ENCODE measurements at regions not wholly inside any gene's neighbourhood (a gene's known extent, or its start where the extent isn't known, plus 50 kb on each side); places are given as distances from the start of the nearest gene placed in this dataset.

- ATAC-seq (no peak), DNase-seq (no peak)
- no peaks in the 10 kb centered on the region for H3K27me3 ChIP-seq
- WGBS, 2 donors = 56 to 62% methylated on average over 4 of the region's 4 CpGs
- intact Hi-C loops (cut with DNase I) = no loop called here
- H3K9me3 ChIP-seq = no peaks in the 10 kb centered on the region
- no peaks in the 10 kb centered on the region for H3K4me1 ChIP-seq
- no peaks in the 10 kb centered on the region for H3K36me3 ChIP-seq (replicated peaks in 1 of 2; ENCODE audit: insufficient read depth in 1 of 2, low read depth in 2 of 2)
- TF ChIP-seq CTCF (IDR thresholded peaks at IDR 0.05) = no peak
- TF ChIP-seq POLR2A (IDR thresholded peaks at IDR 0.05) = no peak
- H3K27ac ChIP-seq = no peak overlapping the region
- no peak overlapping the region for H3K4me3 ChIP-seq
Observed at GRCh38 chr9:80040457-80040856, 468.7 kb downstream of the TLE4 start.

DNA sequence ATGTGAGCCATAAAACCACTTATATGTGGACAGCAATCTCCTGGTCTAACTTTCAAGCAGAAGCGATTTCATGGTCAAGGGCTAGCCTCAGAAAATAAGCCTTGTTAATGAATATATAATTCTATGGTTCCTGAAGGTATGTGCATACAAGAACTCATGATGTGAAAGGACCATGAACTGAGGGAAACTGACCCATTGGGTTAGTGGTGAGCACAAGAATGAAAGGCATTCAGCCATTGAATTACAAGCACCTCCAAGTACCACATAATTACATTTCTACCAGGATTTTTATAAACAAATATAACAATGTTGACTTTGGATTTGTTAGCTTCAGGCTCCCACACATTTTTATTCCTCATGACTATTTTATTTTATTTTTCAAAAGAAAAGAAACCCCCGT is 459.0 kb downstream of the TLE4 start:
- no peaks in the 10 kb centered on the region for H3K4me1 ChIP-seq
- intact Hi-C loops (cut with DNase I) = no loop called here
- WGBS, 2 donors = 63 to 66% methylated on average over 2 of the region's 2 CpGs
- H3K27ac ChIP-seq = no peak overlapping the region
- no peak overlapping the region for H3K4me3 ChIP-seq
- H3K36me3 ChIP-seq (replicated peaks in 1 of 2; ENCODE audit: insufficient read depth in 1 of 2, low read depth in 2 of 2) = no peaks in the 10 kb centered on the region
- no peaks in the 10 kb centered on the region for H3K27me3 ChIP-seq
- ATAC-seq (no peak), DNase-seq (no peak)
- TF ChIP-seq POLR2A (IDR thresholded peaks at IDR 0.05) (no peak), CTCF (IDR thresholded peaks at IDR 0.05) (no peak)
- H3K9me3 ChIP-seq = no peaks in the 10 kb centered on the region

GRCh38 chr9:80028501-80028900 is 456.7 kb downstream of the TLE4 start:
- intact Hi-C loops (cut with DNase I) = no loop called here
- 57 to 60% methylated on average over 2 of the region's 2 CpGs for whole genome bisulfite sequencing, 2 donors
- Histone ChIP-seq H3K36me3 (replicated peaks in 1 of 2; ENCODE audit: insufficient read depth in 1 of 2, low read depth in 2 of 2) (no peaks in the 10 kb centered on the region), H3K27ac (no peak overlapping the region), H3K27me3 (no peaks in the 10 kb centered on the region), H3K4me3 (no peak overlapping the region), H3K4me1 (no peaks in the 10 kb centered on the region), H3K9me3 (no peaks in the 10 kb centered on the region)
- no peak for ATAC-seq
- DNase-seq = peak in 1 of 4 donors; percentile 25
- TF ChIP-seq POLR2A (IDR thresholded peaks at IDR 0.05) (no peak), CTCF (IDR thresholded peaks at IDR 0.05) (no peak)

GRCh38 chr9:80025796-80026520 is 454.2 kb downstream of the TLE4 start:
- H3K4me1 ChIP-seq = no peaks in the 10 kb centered on the region
- H3K4me3 ChIP-seq = no peak overlapping the region
- H3K36me3 ChIP-seq (replicated peaks in 1 of 2; ENCODE audit: insufficient read depth in 1 of 2, low read depth in 2 of 2) = no peaks in the 10 kb centered on the region
- no peak for ATAC-seq
- intact Hi-C loops (cut with DNase I) = no loop called here
- TF ChIP-seq POLR2A (IDR thresholded peaks at IDR 0.05) = no peak
- TF ChIP-seq CTCF (IDR thresholded peaks at IDR 0.05) = no peak
- WGBS, 2 donors = 69 to 73% methylated on average over 5 of the region's 5 CpGs
- DNase-seq = no peak
- no peaks in the 10 kb centered on the region for H3K9me3 ChIP-seq
- no peaks in the 10 kb centered on the region for H3K27me3 ChIP-seq
- no peak overlapping the region for H3K27ac ChIP-seq

DNA sequence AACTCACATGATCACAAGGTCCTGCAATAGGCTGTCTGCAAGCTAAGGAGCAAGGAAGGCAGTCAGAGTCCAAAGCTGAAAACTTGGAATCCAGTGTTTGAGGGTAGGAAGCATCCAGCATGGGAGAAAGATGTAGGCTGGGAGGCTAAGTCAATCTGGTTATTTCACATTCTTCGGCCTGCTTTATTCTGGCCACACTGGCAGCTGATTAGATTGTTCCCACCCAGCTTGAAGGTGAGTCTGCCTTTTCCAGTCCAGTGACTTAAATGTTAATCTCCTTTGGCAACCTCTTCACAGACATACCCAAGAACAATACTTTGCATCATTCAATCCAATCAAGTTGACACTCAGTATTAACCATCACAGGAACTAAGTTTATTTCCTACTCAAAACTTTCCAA is 453.4 kb downstream of the TLE4 start:
- Histone ChIP-seq H3K4me1 (no peaks in the 10 kb centered on the region), H3K4me3 (no peak overlapping the region), H3K36me3 (replicated peaks in 1 of 2; ENCODE audit: insufficient read depth in 1 of 2, low read depth in 2 of 2) (no peaks in the 10 kb centered on the region), H3K27me3 (no peaks in the 10 kb centered on the region), H3K9me3 (no peaks in the 10 kb centered on the region), H3K27ac (no peak overlapping the region)
- no peak for ATAC-seq
- no peak for DNase-seq
- intact Hi-C loops (cut with DNase I) = no loop called here
- no peak for TF ChIP-seq CTCF (IDR thresholded peaks at IDR 0.05)
- TF ChIP-seq POLR2A (IDR thresholded peaks at IDR 0.05) = no peak
- 82 to 89% methylated on average over 1 of the region's 1 CpG for WGBS, 2 donors

Data from body of pancreas (tissue), 4 donors.